GM12873 (cell line): ENCODE measurements at regions not wholly inside any gene's neighbourhood (a gene's known extent, or its start where the extent isn't known, plus 50 kb on each side); places are given as distances from the start of the nearest gene placed in this dataset.

Source experiments
- CTCF ChIP-seq: IDR thresholded peaks from 2 replicates; pipeline ENCODE4 v1.5.1; 2012; ENCODE audit warnings: low read depth, mild to moderate bottlenecking, moderate library complexity, low read length, control low read depth; ENCODE audit not compliant: insufficient read depth; ENCODE audit errors: missing control alignments

GRCh38 chr5:106417566-106417965 is 1253.2 kb downstream of the EFNA5 start:
- no peak for TF ChIP-seq CTCF

- TF ChIP-seq CTCF, result no peak
These were observed 1253.6 kb downstream of the EFNA5 start for GRCh38 chr5:106417163-106417562.

GRCh38 chr5:106415541-106415940 is 1255.2 kb downstream of the EFNA5 start:
- no peak for TF ChIP-seq CTCF

GRCh38 chr5:106414342-106414741 is 1256.4 kb downstream of the EFNA5 start:
- TF ChIP-seq CTCF, result no peak

- no peak for TF ChIP-seq CTCF
These were observed 1258.1 kb downstream of the EFNA5 start for GRCh38 chr5:106412606-106413005.

- TF ChIP-seq CTCF, result no peak
These were observed 1262.2 kb downstream of the EFNA5 start for GRCh38 chr5:106408570-106408969.

- TF ChIP-seq CTCF, result no peak
These were observed 1262.6 kb downstream of the EFNA5 start for GRCh38 chr5:106408141-106408540.
